Sigmoid colon (tissue), 6 donors: ENCODE measurements at regions not wholly inside any gene's neighbourhood (a gene's known extent, or its start where the extent isn't known, plus 50 kb on each side); places are given as distances from the start of the nearest gene placed in this dataset.

ENCODE experiments used
- DNase-seq: peaks from one replicate; pipeline ENCODE4 v3.0.0-alpha.2; 2019
- H3K27ac ChIP-seq, 4 donors: fragments of 200-600 bp; sonication (generic); one replicate each; pipeline ENCODE4 v1.5.1; 2016 to 2019; ENCODE audit warnings: mild to moderate bottlenecking in 1 of 4
- H3K27me3 ChIP-seq, 3 donors: fragments of 200-600 bp; sonication (generic); one replicate each; pipeline ENCODE4 v1.5.1; 2019; ENCODE audit warnings: mild to moderate bottlenecking in 1 of 3
- H3K36me3 ChIP-seq, 4 donors: fragments of 200-600 bp; sonication (generic); one replicate each; pipeline ENCODE4 v1.5.1; 2016 to 2019
- H3K4me1 ChIP-seq, 4 donors: fragments of 200-600 bp; sonication (generic); one replicate each; pipeline ENCODE4 v1.5.1; 2017 to 2019
- H3K4me3 ChIP-seq, 4 donors: fragments of 200-600 bp; sonication (generic); one replicate each; pipeline ENCODE4 v1.5.1; 2017 to 2019; ENCODE audit warnings: mild to moderate bottlenecking in 2 of 4, moderate library complexity in 1 of 4
- H3K9me3 ChIP-seq, 4 donors: fragments of 200-600 bp in 3 of 4; sonication (generic) in 3 of 4; one replicate each; pipeline versions ENCODE4 v1.5.1 to v1.6.1; 2013 to 2019
- CTCF ChIP-seq, 4 experiments: fragments of 450-650 bp in 3 of 4; fragments of 200-600 bp in 1 of 4; IDR thresholded peaks; one replicate each; pipeline ENCODE4 v1.5.1; 2016 to 2019; ENCODE audit warnings: antibody characterized with exemption in 4 of 4, mild to moderate bottlenecking in 3 of 4, moderate library complexity in 2 of 4
- EP300 ChIP-seq, 4 donors: sonication (generic); formaldehyde crosslinking; IDR thresholded peaks; one replicate each; pipeline ENCODE4 v1.6.1; 2017; ENCODE audit warnings: antibody characterized with exemption in 4 of 4
- POLR2A ChIP-seq, 2 donors: fragments of 450-650 bp; IDR thresholded peaks; one replicate each; pipeline ENCODE4 v1.6.1; 2016; ENCODE audit warnings: antibody characterized with exemption in 2 of 2, mild to moderate bottlenecking in 2 of 2, moderate library complexity in 2 of 2
- POLR2AphosphoS5 ChIP-seq, 4 donors: sonication (generic); formaldehyde crosslinking; IDR thresholded peaks; one replicate each; pipeline ENCODE4 v1.6.1; 2017; ENCODE audit warnings: antibody characterized with exemption in 4 of 4
- WGBS, 2 donors: extraction: QIAGEN DNeasy Blood & Tissue Kit; methylation state at CpG; one replicate each; pipeline ENCODE4 v1.1.7; 2013; 5-methylcytosine and 5-hydroxymethylcytosine counted together
- intact Hi-C: fragments of 100-400 bp; cut with DNase I; formaldehyde crosslinking; loops from one replicate; pipeline ENCODE4 v1.15.1; 2023
- donor health status: healthy with polysubstance abuse.
- donor health status: healthy.

DNA sequence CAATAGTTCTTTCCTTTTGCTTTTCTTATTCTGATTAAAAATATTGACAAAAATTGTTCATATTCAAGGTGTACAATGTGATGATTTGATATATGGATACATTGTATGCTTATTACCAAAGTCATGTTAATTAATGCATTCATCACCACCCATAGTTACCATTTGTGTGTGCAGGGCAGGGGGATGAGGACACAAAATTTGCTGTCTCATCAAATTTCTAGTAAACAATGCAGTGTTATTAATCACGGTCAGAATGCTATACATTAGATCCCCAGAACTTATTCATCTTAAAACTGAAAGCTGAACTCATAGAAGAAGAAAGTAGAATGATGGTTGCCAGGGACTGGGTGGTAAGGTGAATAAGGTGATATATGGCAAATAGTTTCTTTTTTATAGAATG, 303.7 kb upstream of the SLC24A2 start:
- TF ChIP-seq POLR2AphosphoS5 (IDR thresholded peaks at IDR 0.05) (no peak), EP300 (IDR thresholded peaks at IDR 0.05) (no peak), CTCF (IDR thresholded peaks at IDR 0.05) (no peak), POLR2A (IDR thresholded peaks at IDR 0.05) (no peak)
- WGBS, 2 donors, result 72 to 87% methylated on average over 1 of the region's 1 CpG
- peaks cover 0 to 2% (median under 1%) of the 10 kb centered on the region in 4 donors for H3K9me3 ChIP-seq
- H3K36me3 ChIP-seq, result no peaks in the 10 kb centered on the region
- no peak overlapping the region for H3K4me3 ChIP-seq
- no peaks in the 10 kb centered on the region for H3K27me3 ChIP-seq
- DNase-seq, result no peak
- intact Hi-C loops, result no loop called here
- no peaks in the 10 kb centered on the region for H3K4me1 ChIP-seq
- H3K27ac ChIP-seq, result no peak overlapping the region

- no peaks in the 10 kb centered on the region for H3K36me3 ChIP-seq
- H3K27ac ChIP-seq, result no peak overlapping the region
- 69 to 90% methylated on average over 1 of the region's 1 CpG for WGBS, 2 donors
- TF ChIP-seq EP300 (IDR thresholded peaks at IDR 0.05), result no peak
- TF ChIP-seq POLR2AphosphoS5 (IDR thresholded peaks at IDR 0.05), result no peak
- no peak for TF ChIP-seq POLR2A (IDR thresholded peaks at IDR 0.05)
- no peak for TF ChIP-seq CTCF (IDR thresholded peaks at IDR 0.05)
- no peak overlapping the region for H3K4me3 ChIP-seq
- no peaks in the 10 kb centered on the region for H3K27me3 ChIP-seq
- intact Hi-C loops, result no loop called here
- no peak for DNase-seq
- no peaks in the 10 kb centered on the region for H3K4me1 ChIP-seq
- H3K9me3 ChIP-seq, result peaks cover 0 to 2% (median under 1%) of the 10 kb centered on the region in 4 donors
These were observed 298.6 kb upstream of the SLC24A2 start for GRCh38 chr9:20087481-20087880.

DNA sequence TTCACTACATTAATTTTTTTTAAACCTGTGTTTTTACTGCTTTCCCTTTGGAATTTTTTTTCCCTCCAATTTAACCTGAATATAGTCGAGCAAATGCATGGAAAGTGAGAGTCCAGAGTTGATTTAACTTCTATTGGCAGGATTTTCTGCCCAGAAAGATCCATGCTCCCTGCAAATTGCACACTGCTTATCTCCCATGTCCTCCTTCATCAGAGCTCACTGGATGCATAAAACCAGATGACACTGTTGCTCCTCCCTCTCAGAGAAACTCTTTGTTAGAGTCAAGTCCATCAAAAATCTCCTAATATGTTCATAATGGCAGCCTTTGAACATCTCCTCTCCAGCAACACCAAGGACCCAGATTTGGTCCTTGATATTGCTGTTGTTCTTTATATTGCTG, 297.0 kb upstream of the SLC24A2 start:
- Histone ChIP-seq H3K4me3 (no peak overlapping the region), H3K36me3 (no peaks in the 10 kb centered on the region), H3K9me3 (peaks cover 0 to 1% (median 0%) of the 10 kb centered on the region in 4 donors), H3K27ac (no peak overlapping the region), H3K4me1 (no peaks in the 10 kb centered on the region), H3K27me3 (no peaks in the 10 kb centered on the region)
- 63 to 73% methylated on average over 1 of the region's 1 CpG for WGBS, 2 donors
- no peak for DNase-seq
- intact Hi-C loops, result no loop called here
- no peak for TF ChIP-seq CTCF (IDR thresholded peaks at IDR 0.05)
- TF ChIP-seq EP300 (IDR thresholded peaks at IDR 0.05), result no peak
- no peak for TF ChIP-seq POLR2A (IDR thresholded peaks at IDR 0.05)
- TF ChIP-seq POLR2AphosphoS5 (IDR thresholded peaks at IDR 0.05), result no peak

- no peaks in the 10 kb centered on the region for H3K36me3 ChIP-seq
- no peaks in the 10 kb centered on the region for H3K9me3 ChIP-seq
- no peaks in the 10 kb centered on the region for H3K4me1 ChIP-seq
- H3K4me3 ChIP-seq, result no peak overlapping the region
- H3K27ac ChIP-seq, result no peak overlapping the region
- TF ChIP-seq POLR2AphosphoS5 (IDR thresholded peaks at IDR 0.05) (no peak), CTCF (IDR thresholded peaks at IDR 0.05) (no peak), POLR2A (IDR thresholded peaks at IDR 0.05) (no peak), EP300 (IDR thresholded peaks at IDR 0.05) (no peak)
- no peaks in the 10 kb centered on the region for H3K27me3 ChIP-seq
- intact Hi-C loops, result no loop called here
- no peak for DNase-seq
- 4 to 46% methylated on average over 2 of the region's 2 CpGs for WGBS, 2 donors
These were observed 295.3 kb upstream of the SLC24A2 start for GRCh38 chr9:20084125-20084524.

GRCh38 chr9:20083390-20083789, 294.6 kb upstream of the SLC24A2 start:
- intact Hi-C loops, result no loop called here
- WGBS, 2 donors, result 92 to 95% methylated on average over 4 of the region's 4 CpGs
- no peak overlapping the region for H3K4me3 ChIP-seq

More at GRCh38 chr9:20083390-20083789, 294.6 kb upstream of the SLC24A2 start:
- DNase-seq, result no peak
- Histone ChIP-seq H3K9me3 (no peaks in the 10 kb centered on the region), H3K27me3 (no peaks in the 10 kb centered on the region), H3K36me3 (no peaks in the 10 kb centered on the region), H3K4me1 (no peaks in the 10 kb centered on the region), H3K27ac (no peak overlapping the region)
- TF ChIP-seq POLR2AphosphoS5 (IDR thresholded peaks at IDR 0.05) (no peak), EP300 (IDR thresholded peaks at IDR 0.05) (no peak)
